Ascending aorta (tissue), 2 donors: ENCODE measurements at regions not wholly inside any gene's neighbourhood (a gene's known extent, or its start where the extent isn't known, plus 50 kb on each side); places are given as distances from the start of the nearest gene placed in this dataset.
"Not testable (repeated sequence)": the region's sequence is repeated elsewhere in the genome, so short reads cannot be mapped to it uniquely, and the experiment has no call there.

ENCODE experiments used
- DNase-seq, 2 donors: peaks; one replicate each; pipeline ENCODE4 v3.0.0-alpha.2; 2019; ENCODE audit warnings: low spot score in 2 of 2
- H3K27ac ChIP-seq, 2 donors: fragments of 200-600 bp; sonication (generic); one replicate each; pipeline ENCODE4 v1.5.1; 2016 to 2017; ENCODE audit warnings: mild to moderate bottlenecking in 1 of 2
- H3K27me3 ChIP-seq: fragments of 200-600 bp; sonication (generic); one replicate; pipeline ENCODE4 v1.5.1; 2017
- H3K36me3 ChIP-seq, 2 donors: fragments of 200-600 bp; sonication (generic); one replicate each; pipeline ENCODE4 v1.5.1; 2016
- H3K4me1 ChIP-seq, 2 donors: fragments of 200-600 bp; sonication (generic); one replicate each; pipeline ENCODE4 v1.5.1; 2016 to 2017; ENCODE audit warnings: mild to moderate bottlenecking in 1 of 2
- H3K4me3 ChIP-seq, 2 donors: fragments of 200-600 bp; sonication (generic); one replicate each; pipeline ENCODE4 v1.5.1; 2016 to 2017; ENCODE audit warnings: mild to moderate bottlenecking in 1 of 2
- H3K9me3 ChIP-seq, 2 donors: fragments of 200-600 bp; sonication (generic); one replicate each; pipeline ENCODE4 v1.5.1; 2016
- intact Hi-C: fragments of 100-400 bp; cut with DNase I; formaldehyde crosslinking; loops from one replicate; pipeline ENCODE4 v1.15.1; 2023
- TF ChIP-seq, protein P1 (sequence below), 3 experiments: fragments of 200-600 bp in 2 of 3; fragments of 450-650 bp in 1 of 3; sonication (generic) in 2 of 3; IDR thresholded peaks; one replicate each; pipeline ENCODE4 v1.5.1; 2016 to 2019; ENCODE audit warnings: antibody characterized with exemption in 3 of 3, mild to moderate bottlenecking in 1 of 3, moderate library complexity in 1 of 3

GRCh38 chr20:25863536-25864325, 167.1 kb upstream of the ZNF337 start:
- Histone ChIP-seq H3K27me3 (no peaks in the 10 kb centered on the region), H3K27ac (no peak overlapping the region), H3K4me3 (peak overlapping the region; percentile 40 to 67), H3K36me3 (no peaks in the 10 kb centered on the region), H3K9me3 (no peaks in the 10 kb centered on the region), H3K4me1 (peaks cover 9 to 25% of the 10 kb centered on the region in 2 donors)
- intact Hi-C loops, result no loop called here
- no peak for DNase-seq
- TF ChIP-seq, protein P1, sequence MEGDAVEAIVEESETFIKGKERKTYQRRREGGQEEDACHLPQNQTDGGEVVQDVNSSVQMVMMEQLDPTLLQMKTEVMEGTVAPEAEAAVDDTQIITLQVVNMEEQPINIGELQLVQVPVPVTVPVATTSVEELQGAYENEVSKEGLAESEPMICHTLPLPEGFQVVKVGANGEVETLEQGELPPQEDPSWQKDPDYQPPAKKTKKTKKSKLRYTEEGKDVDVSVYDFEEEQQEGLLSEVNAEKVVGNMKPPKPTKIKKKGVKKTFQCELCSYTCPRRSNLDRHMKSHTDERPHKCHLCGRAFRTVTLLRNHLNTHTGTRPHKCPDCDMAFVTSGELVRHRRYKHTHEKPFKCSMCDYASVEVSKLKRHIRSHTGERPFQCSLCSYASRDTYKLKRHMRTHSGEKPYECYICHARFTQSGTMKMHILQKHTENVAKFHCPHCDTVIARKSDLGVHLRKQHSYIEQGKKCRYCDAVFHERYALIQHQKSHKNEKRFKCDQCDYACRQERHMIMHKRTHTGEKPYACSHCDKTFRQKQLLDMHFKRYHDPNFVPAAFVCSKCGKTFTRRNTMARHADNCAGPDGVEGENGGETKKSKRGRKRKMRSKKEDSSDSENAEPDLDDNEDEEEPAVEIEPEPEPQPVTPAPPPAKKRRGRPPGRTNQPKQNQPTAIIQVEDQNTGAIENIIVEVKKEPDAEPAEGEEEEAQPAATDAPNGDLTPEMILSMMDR (IDR thresholded peaks at IDR 0.05), result no peak

GRCh38 chr20:25862967-25863530, 166.4 kb upstream of the ZNF337 start:
- peak; percentile 65 to 96 for DNase-seq
- H3K27ac ChIP-seq, intact Hi-C loops, H3K27me3 ChIP-seq, H3K36me3 ChIP-seq, H3K9me3 ChIP-seq: not testable (repeated sequence)
- peaks cover 9 to 25% of the 10 kb centered on the region in 2 donors for H3K4me1 ChIP-seq
- peak overlapping the region; percentile 40 to 67 for H3K4me3 ChIP-seq
- TF ChIP-seq, protein P1 (IDR thresholded peaks at IDR 0.05), result peak in 1 of 3 experiments; percentile 31

DNA sequence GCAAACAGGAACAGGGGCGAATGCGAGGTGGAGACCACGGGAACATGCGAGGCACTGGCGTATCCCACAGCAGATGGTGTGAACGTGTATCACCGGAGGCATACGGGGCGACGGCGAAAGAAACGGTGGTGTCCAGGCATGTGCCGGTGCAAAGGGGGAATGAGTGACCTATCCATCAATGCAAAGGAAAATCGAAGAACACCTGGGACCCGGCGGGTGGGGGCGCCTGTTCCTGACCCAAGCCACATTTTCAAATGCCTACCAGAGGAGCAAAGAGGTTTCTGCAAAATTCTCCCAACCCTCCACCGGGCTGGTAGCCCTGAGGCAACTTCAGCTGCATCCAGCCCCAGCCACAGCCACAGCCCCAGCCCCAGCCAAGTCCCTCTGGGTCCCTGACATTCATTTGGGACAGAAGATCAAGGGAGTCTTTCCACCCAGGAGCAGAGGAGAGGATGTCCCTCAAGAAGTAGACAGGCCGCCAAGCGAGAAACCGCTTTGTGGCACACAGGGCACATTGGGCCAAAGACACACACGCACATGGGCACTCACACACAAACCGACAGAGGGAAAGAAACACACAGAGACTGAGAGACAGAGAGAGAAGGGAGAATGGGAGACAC, 164.0 kb upstream of the ZNF337 start:
- DNase-seq, result no peak
- H3K27ac ChIP-seq, result no peak overlapping the region
- TF ChIP-seq, protein P1 (IDR thresholded peaks at IDR 0.05), result no peak
- H3K27me3 ChIP-seq, result no peaks in the 10 kb centered on the region
- H3K4me1 ChIP-seq, result peaks cover 9 to 20% of the 10 kb centered on the region in 2 donors
- H3K4me3 ChIP-seq, result no peak overlapping the region
- no peaks in the 10 kb centered on the region for H3K9me3 ChIP-seq
- intact Hi-C loops, result no loop called here
- no peaks in the 10 kb centered on the region for H3K36me3 ChIP-seq

GRCh38 chr20:25859649-25860530, 163.2 kb upstream of the ZNF337 start:
- H3K36me3 ChIP-seq, result no peaks in the 10 kb centered on the region
- peaks cover 9 to 20% of the 10 kb centered on the region in 2 donors for H3K4me1 ChIP-seq
- TF ChIP-seq, protein P1 (IDR thresholded peaks at IDR 0.05), result no peak
- H3K27me3 ChIP-seq, result no peaks in the 10 kb centered on the region
- DNase-seq, result peak in 1 of 2 donors; percentile 87
- intact Hi-C loops, result no loop called here
- peak overlapping the region; percentile 37 to 48 for H3K4me3 ChIP-seq
- no peaks in the 10 kb centered on the region for H3K9me3 ChIP-seq
- no peak overlapping the region for H3K27ac ChIP-seq
